HepG2 (cell line): ENCODE measurements at regions not wholly inside any gene's neighbourhood (a gene's known extent, or its start where the extent isn't known, plus 50 kb on each side); places are given as distances from the start of the nearest gene placed in this dataset.

Experiments
- NCOA2 ChIP-seq: sonication (generic); formaldehyde crosslinking; IDR thresholded peaks from 2 replicates; pipeline ENCODE4 v1.8.0; 2022; ENCODE audit warnings: inconsistent platforms
- NFKBIZ ChIP-seq: IDR thresholded peaks from 2 replicates; pipeline ENCODE4 v1.6.1; 2018; ENCODE audit warnings: missing genetic modification reagents, missing compliant biosample characterization
- REXO4 ChIP-seq: sonication (generic); formaldehyde crosslinking; IDR thresholded peaks from 2 replicates; pipeline ENCODE4 v1.8.0; 2022; ENCODE audit warnings: missing genetic modification reagents, mild to moderate bottlenecking, borderline replicate concordance
- SMARCC2 ChIP-seq: fragments of 450-650 bp; IDR thresholded peaks from 2 replicates; pipeline ENCODE4 v1.6.1; 2017; ENCODE audit warnings: antibody characterized with exemption, mild to moderate bottlenecking
- SOX5 ChIP-seq: IDR thresholded peaks from 2 replicates; pipeline ENCODE4 v1.6.1; 2016; ENCODE audit warnings: borderline replicate concordance
- SUZ12 ChIP-seq: fragments of 150-350 bp; IDR thresholded peaks from 2 replicates; pipeline ENCODE4 v1.6.1; 2014; ENCODE audit warnings: low read depth, low read length
- TCF7L2 ChIP-seq: IDR thresholded peaks from 2 replicates; pipeline ENCODE4 v1.6.1; 2011; ENCODE audit warnings: mild to moderate bottlenecking, low read depth, low read length, moderate library complexity
- ZBTB37 ChIP-seq: sonication (generic); formaldehyde crosslinking; IDR thresholded peaks from 2 replicates; pipeline ENCODE4 v1.4.0; 2020; ENCODE audit warnings: mild to moderate bottlenecking, missing genetic modification reagents
- ZFP82 ChIP-seq: sonication (generic); formaldehyde crosslinking; IDR thresholded peaks from 2 replicates; pipeline ENCODE4 v1.5.1; 2020; ENCODE audit warnings: mild to moderate bottlenecking, missing genetic modification reagents, borderline replicate concordance
- ZNF232 ChIP-seq: sonication (generic); formaldehyde crosslinking; IDR thresholded peaks from 2 replicates; pipeline ENCODE4 v1.4.0; 2020; ENCODE audit warnings: missing genetic modification reagents, borderline replicate concordance
- TF ChIP-seq, protein P1 (sequence below): sonication (generic); formaldehyde crosslinking; IDR thresholded peaks from 2 replicates; pipeline ENCODE4 v1.4.0; 2020; ENCODE audit warnings: missing genetic modification reagents
- TF ChIP-seq, protein P2 (sequence below): sonication (generic); formaldehyde crosslinking; IDR thresholded peaks from 2 replicates; pipeline ENCODE4 v1.4.0; 2020; ENCODE audit warnings: low read depth, missing genetic modification reagents

GRCh38 chr5:96115147-96115807 is 153.6 kb upstream of the ELL2 start (continued):
- no peak for TF ChIP-seq SUZ12
- TF ChIP-seq, protein P1, sequence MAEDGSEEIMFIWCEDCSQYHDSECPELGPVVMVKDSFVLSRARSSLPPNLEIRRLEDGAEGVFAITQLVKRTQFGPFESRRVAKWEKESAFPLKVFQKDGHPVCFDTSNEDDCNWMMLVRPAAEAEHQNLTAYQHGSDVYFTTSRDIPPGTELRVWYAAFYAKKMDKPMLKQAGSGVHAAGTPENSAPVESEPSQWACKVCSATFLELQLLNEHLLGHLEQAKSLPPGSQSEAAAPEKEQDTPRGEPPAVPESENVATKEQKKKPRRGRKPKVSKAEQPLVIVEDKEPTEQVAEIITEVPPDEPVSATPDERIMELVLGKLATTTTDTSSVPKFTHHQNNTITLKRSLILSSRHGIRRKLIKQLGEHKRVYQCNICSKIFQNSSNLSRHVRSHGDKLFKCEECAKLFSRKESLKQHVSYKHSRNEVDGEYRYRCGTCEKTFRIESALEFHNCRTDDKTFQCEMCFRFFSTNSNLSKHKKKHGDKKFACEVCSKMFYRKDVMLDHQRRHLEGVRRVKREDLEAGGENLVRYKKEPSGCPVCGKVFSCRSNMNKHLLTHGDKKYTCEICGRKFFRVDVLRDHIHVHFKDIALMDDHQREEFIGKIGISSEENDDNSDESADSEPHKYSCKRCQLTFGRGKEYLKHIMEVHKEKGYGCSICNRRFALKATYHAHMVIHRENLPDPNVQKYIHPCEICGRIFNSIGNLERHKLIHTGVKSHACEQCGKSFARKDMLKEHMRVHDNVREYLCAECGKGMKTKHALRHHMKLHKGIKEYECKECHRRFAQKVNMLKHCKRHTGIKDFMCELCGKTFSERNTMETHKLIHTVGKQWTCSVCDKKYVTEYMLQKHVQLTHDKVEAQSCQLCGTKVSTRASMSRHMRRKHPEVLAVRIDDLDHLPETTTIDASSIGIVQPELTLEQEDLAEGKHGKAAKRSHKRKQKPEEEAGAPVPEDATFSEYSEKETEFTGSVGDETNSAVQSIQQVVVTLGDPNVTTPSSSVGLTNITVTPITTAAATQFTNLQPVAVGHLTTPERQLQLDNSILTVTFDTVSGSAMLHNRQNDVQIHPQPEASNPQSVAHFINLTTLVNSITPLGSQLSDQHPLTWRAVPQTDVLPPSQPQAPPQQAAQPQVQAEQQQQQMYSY (CRISPR knock-in tag): no peak
- TF ChIP-seq, protein P2, sequence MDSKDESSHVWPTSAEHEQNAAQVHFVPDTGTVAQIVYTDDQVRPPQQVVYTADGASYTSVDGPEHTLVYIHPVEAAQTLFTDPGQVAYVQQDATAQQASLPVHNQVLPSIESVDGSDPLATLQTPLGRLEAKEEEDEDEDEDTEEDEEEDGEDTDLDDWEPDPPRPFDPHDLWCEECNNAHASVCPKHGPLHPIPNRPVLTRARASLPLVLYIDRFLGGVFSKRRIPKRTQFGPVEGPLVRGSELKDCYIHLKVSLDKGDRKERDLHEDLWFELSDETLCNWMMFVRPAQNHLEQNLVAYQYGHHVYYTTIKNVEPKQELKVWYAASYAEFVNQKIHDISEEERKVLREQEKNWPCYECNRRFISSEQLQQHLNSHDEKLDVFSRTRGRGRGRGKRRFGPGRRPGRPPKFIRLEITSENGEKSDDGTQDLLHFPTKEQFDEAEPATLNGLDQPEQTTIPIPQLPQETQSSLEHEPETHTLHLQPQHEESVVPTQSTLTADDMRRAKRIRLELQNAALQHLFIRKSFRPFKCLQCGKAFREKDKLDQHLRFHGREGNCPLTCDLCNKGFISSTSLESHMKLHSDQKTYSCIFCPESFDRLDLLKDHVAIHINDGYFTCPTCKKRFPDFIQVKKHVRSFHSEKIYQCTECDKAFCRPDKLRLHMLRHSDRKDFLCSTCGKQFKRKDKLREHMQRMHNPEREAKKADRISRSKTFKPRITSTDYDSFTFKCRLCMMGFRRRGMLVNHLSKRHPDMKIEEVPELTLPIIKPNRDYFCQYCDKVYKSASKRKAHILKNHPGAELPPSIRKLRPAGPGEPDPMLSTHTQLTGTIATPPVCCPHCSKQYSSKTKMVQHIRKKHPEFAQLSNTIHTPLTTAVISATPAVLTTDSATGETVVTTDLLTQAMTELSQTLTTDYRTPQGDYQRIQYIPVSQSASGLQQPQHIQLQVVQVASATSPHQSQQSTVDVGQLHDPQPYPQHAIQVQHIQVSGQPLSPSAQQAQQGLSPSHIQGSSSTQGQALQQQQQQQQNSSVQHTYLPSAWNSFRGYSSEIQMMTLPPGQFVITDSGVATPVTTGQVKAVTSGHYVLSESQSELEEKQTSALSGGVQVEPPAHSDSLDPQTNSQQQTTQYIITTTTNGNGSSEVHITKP: no peak
- no peak for TF ChIP-seq ZFP82 (CRISPR knock-in tag)
- TF ChIP-seq NFKBIZ (CRISPR knock-in tag): no peak
- TF ChIP-seq SMARCC2: no peak
- no peak for TF ChIP-seq ZNF232 (CRISPR knock-in tag)
- no peak for TF ChIP-seq TCF7L2
- TF ChIP-seq ZBTB37 (CRISPR knock-in tag): no peak
- peak; percentile 60; the same call in 1 of the 2 replicates for TF ChIP-seq SOX5 (CRISPR knock-in tag)
- no peak for TF ChIP-seq NCOA2 (CRISPR knock-in tag)
- no peak for TF ChIP-seq REXO4 (CRISPR knock-in tag)
